ENCODE measurements at regions not wholly inside any gene's neighbourhood (a gene's known extent, or its start where the extent isn't known, plus 50 kb on each side); places are given as distances from the start of the nearest gene placed in this dataset.

DNA sequence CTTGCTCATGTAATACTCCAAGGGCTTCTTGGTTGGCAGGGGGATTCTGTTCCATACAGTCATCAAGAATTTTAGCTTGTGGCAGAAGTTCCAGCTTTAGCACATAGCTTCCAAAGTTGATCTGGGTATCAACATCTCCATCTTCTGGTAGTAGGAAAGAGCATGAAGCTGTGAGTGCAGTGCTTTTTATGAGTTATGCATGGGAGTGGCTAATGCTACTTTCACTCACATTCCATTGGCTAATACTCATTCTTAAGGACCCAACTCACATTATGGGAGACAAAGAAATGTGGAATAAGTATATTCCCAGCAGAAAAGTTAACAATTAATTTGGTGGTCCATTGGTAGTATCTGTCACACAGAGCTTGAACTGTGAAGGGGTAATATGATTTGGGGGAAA is 194.2 kb upstream of the CHD1 start:
- no peak for DNase-seq (ENCODE audit: low spot score)

DNA sequence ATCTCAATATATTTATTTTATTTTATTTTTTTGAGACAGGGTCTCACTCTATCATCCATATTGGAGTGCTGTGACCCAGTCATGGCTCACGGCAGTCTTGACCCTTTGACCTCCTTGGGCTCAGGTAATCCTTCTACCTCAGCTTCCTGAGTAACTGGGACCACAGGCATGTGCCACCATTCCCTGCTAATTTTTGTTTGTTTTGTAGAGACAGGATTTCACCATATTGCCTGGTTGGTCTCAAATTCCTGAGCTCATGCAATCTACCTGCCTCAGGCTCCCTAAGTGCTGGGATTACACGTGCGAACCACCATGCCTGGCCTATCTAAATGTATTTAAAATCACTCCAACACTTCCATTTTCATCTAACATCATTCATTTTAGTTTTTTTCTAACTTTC is 190.5 kb upstream of the CHD1 start:
- DNase-seq (ENCODE audit: low spot score) = no peak

DNA sequence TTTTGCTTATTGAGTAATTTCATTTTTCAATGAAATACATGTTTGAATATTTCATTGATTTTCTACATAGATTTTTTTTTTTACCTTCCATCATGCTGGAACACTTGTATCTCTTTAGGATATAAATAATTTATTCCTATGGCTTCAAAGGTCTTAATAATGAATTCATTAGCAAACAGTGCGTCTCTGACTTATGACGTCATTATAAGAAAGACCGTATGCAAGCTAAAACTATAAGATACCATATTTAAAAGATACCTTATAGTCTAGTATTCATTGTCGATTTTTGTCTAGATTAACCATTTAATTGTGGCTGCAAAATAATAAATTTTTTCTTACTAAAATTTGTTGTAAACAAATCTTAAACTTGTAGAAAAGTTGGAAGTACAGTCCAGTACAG is 187.7 kb upstream of the CHD1 start:
- no peak for DNase-seq (ENCODE audit: low spot score)

DNA sequence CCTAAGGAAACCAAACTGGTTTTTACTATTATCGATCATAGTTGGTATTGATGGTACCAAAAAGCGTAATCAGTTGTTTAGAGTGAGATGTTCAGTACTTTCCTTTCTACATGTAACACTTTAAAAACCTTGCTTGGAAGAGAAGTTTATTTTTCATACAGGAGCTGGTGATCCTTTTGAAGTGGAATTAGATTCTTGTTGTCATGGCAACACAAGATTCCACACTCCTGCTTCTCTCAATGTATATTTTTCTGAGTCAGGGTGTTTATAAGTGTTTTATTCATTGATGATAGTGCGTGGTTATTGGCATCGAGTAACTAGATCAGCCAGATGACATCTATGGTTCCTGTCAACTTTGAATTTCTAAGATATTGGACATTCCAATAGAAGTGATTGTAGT is 181.1 kb upstream of the CHD1 start:
- DNase-seq (ENCODE audit: low spot score) = no peak

DNA sequence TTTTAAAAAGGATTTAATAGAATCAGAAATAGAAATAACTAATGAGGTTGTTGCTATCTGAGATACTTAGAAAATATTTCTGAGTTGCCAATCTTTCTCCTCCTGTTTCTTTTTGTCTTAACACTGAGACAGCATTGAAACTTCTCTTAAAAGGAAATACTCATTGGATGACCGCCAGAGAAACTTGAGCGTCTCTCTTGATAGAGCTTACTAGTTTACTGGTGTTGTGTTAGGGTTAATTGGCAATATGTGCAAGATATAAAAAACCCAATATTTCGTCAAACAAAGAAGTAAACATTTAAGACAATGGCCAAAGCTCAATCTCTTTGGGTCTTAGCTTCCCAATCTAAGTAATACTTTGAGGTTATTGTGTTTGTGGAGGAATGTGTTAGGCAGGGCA is 176.4 kb upstream of the CHD1 start:
- DNase-seq (ENCODE audit: low spot score) = no peak

DNA sequence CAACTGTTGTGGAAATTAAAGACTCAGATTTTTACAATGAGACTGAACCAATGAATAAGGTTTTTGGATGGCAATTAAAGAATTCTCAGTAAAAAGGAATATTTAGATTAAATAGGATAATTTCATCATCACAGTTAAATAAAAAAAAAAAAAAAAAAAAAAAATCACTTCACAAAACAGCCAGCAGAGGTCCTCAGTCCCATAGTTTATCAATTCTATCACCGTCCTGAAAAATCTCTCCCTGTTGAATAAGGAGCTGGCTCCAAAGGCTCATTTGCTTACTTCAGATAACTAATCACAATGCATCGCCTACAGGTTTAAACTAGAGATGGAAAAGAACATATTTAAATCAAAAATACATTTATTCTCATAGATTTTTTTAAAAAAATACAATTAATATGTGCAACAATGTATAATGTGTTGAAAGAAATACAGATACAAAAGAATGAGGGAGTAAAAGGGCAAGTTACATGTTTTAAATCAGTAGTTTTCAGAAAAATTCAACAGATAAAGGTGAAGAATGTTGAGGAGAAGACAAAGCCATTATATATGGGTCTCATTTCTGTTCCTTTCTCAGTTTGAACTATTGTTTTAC is 175.8 kb upstream of the CHD1 start:
- DNase-seq (ENCODE audit: low spot score) = no peak

DNA sequence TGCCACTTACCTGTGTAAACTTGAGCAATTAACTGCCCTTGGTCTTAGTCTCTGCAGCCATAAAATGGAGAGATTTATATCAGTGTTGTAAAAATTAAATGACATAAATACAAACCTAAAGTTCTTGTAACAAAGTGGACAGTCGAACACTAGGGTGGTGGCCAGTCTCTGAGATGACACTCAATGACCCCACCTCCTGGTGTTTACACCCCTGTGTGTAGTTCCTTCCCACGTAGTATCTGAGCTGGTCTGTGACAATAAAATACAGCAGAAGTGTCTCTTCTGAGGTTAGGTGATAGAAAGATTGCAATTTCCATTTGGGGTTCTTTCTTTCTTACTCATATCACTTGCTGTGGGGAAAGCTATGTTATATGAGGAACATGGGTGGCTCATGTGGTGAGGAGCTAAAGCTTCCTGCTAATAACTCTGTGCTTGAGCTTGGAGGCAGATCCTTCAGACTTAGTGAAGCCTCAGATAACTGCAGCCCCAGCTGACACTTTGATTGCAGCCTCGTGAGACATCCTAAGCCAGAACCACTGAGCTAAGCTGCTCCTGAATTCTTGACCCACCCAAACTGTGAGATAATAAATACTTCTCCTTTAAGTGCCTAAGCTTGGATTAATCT is 173.4 kb upstream of the CHD1 start:
- DNase-seq (ENCODE audit: low spot score) = no peak

DNA sequence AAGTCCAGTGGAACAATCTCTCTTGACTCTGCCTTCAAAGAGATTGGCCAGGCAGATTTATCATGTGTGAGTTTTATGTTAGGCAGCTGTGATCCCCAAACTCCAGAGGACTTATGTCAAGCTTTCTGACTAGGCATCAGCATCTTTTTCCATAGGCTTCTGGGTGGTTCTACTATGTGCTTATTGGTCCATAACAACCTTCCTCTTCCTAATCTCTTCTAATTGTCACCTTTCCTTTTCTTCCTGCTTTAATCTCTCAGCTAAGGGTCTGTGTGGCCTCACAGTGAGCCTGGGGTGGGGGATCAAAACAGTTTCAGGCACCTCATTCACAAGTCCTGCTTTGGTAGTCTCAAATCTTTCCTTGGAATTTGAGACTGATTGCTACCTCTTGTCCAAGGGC is 170.9 kb upstream of the CHD1 start:
- no peak for DNase-seq (ENCODE audit: low spot score)

DNA sequence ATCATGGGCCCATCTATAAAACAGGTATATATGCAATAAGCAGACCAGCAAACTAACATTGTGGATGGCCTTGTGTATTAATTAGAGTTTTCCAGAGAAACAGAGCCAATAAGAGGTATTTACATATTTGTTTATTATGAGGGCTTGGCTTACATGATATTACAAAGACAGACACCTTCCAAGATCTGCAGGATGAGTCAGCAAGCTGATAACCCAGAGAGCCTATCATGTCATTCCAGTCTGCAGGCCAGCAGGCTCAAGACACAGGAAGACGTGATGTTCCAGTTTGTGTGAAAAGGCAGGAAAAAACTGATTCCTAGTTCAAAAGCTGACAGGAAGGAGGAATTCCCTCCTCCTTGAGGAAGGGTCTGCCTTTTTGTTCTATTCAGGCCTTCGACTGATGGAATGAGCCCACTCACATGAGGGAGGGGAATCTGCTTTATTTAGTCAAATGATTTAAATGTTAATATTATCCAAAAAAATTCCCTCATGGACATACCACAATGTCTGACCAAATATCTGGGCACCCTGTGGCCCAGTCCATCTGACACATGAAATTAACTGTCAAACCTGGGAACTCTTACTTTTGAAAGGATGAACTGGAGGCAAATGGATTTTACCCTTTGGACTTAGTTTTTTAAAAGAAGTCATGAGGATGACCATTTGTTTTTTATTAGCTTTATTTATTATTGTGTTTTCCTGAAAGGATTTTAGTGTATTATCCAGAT is 161.2 kb upstream of the CHD1 start:
- no peak for DNase-seq (ENCODE audit: low spot score)

DNA sequence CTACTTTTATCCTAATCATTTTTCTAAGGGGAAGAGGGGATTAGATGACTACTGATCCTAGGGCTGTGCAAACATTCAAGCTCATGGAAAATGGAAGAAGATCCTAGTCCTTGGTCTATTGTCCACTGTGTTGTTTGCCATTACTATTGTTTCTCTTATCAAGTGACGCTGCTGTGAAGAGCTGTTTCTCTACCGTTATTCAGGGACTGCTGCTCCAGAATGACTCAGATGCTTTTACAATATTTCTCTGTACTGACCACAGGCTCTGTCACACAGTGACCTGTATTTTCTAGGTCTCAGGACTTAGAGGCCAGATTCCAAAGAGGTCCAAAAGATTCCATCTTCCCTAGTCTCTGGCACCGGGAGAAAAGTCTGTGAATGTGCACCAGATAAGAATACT is 159.5 kb upstream of the CHD1 start:
- DNase-seq (ENCODE audit: low spot score) = no peak

DNA sequence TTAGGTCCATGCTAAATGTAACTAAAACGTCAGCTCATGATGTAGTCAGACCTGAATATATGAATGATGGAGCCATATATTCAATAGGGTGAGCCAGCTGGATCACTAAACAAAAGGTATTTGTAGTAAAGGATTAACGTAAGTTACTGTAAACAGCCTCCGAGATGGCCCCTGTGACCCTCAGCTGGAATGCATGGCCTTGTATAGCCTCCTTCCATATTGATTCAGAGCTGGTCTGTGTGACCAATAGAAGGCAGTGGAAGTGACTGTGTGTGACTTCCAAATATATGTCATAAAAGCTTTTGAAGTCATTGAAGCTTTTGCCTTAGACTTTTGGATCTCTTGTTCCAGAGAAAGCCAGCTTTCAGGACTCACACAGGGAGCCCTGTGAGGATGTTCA is 154.4 kb upstream of the CHD1 start:
- no peak for DNase-seq (ENCODE audit: low spot score)

DNA sequence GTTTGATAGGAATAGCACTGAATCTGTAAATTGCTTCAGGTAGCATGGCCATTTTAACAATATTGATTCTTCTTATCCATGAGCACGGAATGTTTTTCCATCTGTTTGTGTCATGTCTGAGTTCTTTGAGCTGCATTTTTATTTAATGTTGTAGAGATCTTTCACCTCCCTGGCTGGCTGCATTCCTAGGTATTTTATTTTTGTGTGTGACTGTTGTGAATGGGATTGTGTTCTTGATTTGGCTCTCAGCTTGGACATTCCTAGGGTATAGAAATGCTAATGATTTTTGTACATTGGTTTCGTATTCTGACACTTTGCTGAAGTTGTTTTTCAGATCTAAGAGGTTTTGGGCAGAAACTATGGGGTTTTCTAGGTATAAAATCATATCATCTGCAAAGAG is 152.9 kb upstream of the CHD1 start:
- no peak for DNase-seq (ENCODE audit: low spot score)

DNA sequence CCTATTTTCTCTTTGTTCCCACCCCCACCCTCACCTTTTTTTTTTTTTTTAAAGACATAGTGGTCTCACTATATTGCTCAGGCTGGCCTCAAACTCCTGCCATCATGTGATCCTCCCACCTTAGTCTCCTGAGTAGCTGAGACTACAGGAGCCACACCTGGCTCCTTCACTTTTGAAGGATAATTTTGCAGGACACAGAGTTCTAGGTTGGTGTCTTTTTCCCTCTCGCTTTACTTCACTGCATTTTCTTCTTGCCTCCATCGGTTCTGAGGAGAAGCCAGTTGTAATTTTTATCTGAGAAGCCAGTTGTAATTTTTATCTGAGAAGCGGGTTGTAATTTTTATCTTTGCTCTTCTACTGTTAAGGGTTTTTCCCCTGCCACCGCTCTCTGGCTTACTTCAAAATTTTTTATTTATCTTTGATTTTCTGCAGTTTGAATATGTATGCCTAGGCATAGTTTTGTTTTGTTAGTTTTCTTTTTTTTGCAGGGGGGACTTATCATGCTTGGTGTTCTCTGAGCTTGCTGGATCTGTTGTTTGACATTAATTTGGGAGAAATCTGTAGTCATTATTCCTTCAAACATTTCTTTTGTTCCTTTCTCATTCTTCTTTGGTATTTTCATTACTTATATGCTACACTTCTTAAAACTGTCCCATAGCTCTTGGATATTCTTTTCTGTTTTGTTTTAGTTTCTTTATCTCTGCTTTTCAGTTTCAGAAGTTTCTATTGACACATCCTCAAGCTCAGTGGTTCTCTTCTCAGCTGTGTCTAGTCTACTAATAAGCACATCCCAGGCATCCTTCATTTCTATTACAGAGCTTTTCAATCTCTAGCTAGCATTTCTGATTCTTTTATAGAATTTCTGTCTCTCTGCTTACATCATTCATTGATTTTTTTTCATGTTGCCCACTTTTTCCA is 148.2 kb upstream of the CHD1 start:
- no peak for DNase-seq (ENCODE audit: low spot score)

DNA sequence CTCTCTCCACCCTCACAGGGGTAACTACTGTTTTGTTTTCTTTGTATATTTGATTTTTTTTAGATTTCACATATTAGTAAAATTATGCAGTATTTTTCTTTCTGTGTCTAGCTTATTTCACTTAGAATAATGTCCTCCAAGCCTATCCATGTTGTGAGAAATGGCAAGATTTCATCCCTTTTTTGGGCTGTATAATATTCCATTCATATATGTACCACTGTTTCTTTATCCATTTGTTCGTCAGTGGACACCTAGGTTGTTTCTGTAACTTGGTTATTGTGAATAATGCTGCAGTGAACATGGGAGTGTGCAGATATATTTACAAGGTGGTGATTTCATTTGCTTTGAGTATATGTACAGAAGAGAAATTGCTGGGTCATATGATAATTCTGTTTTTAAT is 144.0 kb upstream of the CHD1 start:
- DNase-seq (ENCODE audit: low spot score) = no peak

DNA sequence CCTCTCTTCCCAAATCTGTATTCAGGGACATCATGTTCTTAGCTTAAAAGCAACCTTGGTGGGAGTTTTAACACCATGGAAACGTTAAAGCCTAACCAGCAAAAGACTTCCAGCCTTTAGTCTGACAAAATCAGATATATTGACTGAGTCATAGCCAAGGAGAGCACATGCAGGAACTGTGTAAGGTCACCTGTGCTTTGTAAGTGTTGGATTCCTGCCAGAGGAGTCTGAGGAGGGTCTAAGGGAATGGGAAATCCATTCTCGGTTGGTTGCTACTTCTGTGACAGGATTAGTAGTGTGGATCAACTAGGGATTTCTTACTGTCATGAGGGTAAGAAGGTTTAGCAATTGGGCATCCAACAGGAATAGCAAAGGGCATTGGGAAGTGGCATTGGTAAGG is 142.0 kb upstream of the CHD1 start:
- DNase-seq (ENCODE audit: low spot score) = no peak

DNA sequence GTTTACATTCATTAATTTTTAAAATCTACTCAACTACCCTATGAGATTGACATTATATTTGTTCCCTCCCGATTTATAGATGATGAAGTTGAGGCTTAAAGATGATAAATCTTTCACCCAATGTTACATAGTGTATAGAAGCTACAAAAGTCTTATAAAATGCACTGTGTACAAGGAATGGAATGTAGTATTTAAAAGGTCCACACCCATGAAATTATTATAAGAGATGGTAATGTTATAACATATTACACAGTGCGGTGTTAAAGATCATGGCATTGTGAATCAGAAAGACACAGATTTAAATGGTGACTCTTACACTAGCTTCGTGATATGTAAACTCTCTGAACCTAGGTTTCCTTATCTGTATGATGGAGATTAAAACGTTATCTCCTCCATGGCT is 141.6 kb upstream of the CHD1 start:
- no peak for DNase-seq (ENCODE audit: low spot score)

DNA sequence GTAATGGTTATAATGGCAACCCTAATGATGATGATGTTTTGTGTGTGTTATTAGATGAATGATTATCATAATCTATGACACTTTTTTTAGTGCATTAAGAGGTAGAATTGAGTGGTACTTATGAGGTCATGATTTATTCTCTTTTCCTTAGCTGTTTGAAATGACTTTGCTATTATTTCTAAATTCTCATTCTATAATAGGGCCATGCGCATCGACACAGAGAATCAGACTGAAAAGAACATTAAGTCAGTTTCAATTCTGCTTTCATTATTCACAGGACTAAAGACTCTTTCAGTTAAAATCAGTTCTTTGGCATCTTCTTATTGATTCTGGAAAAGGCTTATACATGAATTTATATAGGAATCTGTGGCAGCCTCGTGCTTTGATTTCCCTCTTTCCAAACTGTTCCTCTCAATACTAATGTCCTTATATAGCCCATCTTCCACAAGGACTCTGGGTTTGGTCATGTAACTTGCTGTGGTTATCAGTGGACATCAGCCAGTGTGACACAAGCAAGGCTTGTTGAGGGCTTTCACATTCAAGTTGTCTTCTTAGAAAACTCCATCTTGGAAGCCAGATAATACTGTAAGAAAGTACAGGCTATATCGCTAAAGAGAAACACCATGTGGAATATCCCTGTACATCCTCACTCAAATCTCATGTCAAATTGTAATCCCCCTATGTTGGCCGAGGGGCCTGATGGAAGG is 140.3 kb upstream of the CHD1 start:
- DNase-seq (ENCODE audit: low spot score) = no peak

DNA sequence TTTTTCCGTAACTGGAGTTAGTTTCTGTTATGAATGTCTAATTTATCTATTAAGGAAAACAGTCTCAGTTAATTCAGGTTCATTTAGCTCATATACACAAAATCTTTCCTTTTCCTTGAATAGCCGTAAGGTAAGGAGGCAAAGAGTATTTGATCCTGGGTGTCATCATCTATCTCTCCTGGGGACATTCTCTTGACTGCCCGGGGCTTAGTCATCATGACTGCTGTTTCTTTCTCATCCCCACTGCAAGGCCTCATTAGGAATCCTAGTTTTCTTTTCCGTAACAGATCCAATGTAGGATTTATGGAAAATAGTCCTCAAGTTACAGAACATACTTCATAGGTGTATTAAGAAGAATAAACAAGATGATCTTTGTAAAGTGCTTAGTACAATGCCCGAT is 134.9 kb upstream of the CHD1 start:
- DNase-seq (ENCODE audit: low spot score) = no peak

DNA sequence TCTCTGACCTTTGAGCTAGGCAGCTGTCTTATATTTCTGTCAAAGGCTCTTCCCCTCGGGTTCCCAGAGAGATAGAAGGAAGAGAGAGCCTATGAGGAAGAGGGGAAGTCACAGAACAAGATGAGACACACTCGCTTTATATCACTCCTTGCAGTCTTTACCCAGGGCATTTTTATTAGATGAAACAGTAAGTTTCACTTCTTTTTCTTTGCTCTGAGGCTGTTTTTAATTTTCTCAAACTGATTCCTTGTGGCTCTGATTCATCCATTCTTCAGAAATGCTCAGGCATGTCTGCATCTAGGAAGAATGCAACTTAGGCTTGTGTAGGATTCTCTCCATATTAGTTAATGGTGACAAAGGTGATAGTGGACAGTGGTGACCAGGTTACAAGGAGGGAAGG is 132.9 kb upstream of the CHD1 start:
- no peak for DNase-seq (ENCODE audit: low spot score)

DNA sequence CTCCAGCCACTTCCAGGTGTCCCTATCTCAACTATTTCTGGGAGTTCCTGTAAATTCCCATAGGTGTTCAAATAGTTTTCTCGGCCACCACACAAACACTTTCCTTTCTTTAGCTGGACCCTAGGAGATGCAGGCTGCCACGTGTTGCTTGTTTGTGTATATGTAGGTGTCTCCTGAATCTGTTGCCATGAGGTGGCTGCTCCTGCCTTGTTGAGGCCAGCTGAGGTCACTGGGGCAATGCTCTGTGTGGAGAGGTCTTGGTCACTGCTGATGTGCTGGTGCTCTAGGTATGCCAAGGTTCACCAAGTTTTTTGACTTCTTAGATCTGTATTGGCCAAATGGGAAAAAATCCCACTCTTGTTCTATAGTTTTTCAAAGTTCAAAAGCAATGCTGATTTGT is 132.5 kb upstream of the CHD1 start:
- DNase-seq (ENCODE audit: low spot score) = no peak

DNA sequence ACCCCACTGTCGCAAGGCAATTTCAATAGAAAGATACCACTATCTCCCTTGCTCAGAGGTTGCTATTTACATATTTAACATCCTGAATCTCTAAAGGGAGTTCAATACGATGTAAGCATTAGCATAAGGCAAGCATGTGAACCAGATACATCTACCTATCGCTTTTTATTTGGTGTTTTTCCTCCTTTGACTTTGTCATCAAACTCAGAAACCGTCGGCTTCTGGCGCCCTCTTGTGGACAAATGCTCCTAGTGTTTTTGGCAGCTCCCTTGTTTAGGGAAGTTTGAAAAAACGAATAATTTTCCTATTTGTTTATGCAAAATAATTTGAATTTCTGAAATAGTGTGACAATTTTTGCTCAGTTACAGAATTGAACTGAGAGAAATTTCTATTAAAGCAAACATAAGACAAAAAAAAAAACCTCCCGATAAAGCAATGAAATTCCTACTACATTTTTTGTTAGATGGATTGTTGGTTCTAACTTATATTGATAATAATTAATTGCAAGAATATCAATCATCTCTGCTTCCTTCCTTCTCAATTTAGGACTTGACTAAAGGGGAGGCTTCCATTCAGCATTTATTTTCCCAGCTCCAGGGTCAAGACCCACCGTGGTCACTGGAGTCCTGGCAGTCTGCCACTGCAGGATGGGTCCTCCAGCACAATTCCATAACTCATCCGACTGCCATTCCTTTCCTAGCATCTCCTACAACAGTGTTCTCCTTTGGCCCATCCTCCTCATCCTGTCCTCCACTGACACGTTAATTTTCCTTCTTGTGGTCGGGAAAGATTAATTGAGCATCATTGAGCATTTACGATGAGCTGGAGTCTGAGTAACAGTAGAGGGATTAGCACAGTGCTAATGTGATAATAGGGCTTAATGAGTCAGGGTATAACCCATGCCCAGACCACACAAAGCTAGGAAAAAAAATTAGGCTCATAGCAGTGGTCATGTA is 131.8 kb upstream of the CHD1 start:
- peak; percentile 74 for DNase-seq (ENCODE audit: low spot score)
